ENCODE measurements at regions not wholly inside any gene's neighbourhood (a gene's known extent, or its start where the extent isn't known, plus 50 kb on each side); places are given as distances from the start of the nearest gene placed in this dataset.

GRCh38 chr16:75919664-75920063 is 193.4 kb upstream of the CPHXL start:
- Histone ChIP-seq H3K4me3 (no peak overlapping the region), H3K27me3 (no peaks in the 10 kb centered on the region), H3K9me3 (no peaks in the 10 kb centered on the region), H3K27ac (no peak overlapping the region), H3K36me3 (no peaks in the 10 kb centered on the region), H3K4me1 (no peaks in the 10 kb centered on the region)
- intact Hi-C loops (cut with DNase I) = no loop called here
- no peak for DNase-seq (ENCODE audit: extremely low spot score in 2 of 2)
- TF ChIP-seq POLR2A (IDR thresholded peaks at IDR 0.05) (no peak), CTCF (IDR thresholded peaks at IDR 0.05) (no peak), POLR2AphosphoS5 (IDR thresholded peaks at IDR 0.05; ENCODE audit: insufficient read depth in 1 of 2, low read depth in 1 of 2) (no peak)

GRCh38 chr16:75921281-75921680 is 195.0 kb upstream of the CPHXL start:
- no peaks in the 10 kb centered on the region for H3K36me3 ChIP-seq
- no peak for TF ChIP-seq POLR2A (IDR thresholded peaks at IDR 0.05)
- no peak for TF ChIP-seq CTCF (IDR thresholded peaks at IDR 0.05)
- no peak for TF ChIP-seq POLR2AphosphoS5 (IDR thresholded peaks at IDR 0.05; ENCODE audit: insufficient read depth in 1 of 2, low read depth in 1 of 2)
- intact Hi-C loops (cut with DNase I) = no loop called here

GRCh38 chr16:75922250-75922649 is 196.0 kb upstream of the CPHXL start:
- Histone ChIP-seq H3K4me1 (no peaks in the 10 kb centered on the region), H3K36me3 (no peaks in the 10 kb centered on the region), H3K27me3 (no peaks in the 10 kb centered on the region), H3K9me3 (no peaks in the 10 kb centered on the region), H3K4me3 (no peak overlapping the region), H3K27ac (no peak overlapping the region)
- intact Hi-C loops (cut with DNase I) = no loop called here
- TF ChIP-seq POLR2AphosphoS5 (IDR thresholded peaks at IDR 0.05; ENCODE audit: insufficient read depth in 1 of 2, low read depth in 1 of 2) = no peak
- no peak for TF ChIP-seq CTCF (IDR thresholded peaks at IDR 0.05)
- no peak for TF ChIP-seq POLR2A (IDR thresholded peaks at IDR 0.05)
- DNase-seq (ENCODE audit: extremely low spot score in 2 of 2) = no peak

More at GRCh38 chr16:75921281-75921680, 195.0 kb upstream of the CPHXL start:
- no peak for DNase-seq (ENCODE audit: extremely low spot score in 2 of 2)
- Histone ChIP-seq H3K4me1 (no peaks in the 10 kb centered on the region), H3K27ac (no peak overlapping the region), H3K27me3 (no peaks in the 10 kb centered on the region), H3K9me3 (no peaks in the 10 kb centered on the region), H3K4me3 (no peak overlapping the region)

GRCh38 chr16:75924397-75924796 is 198.1 kb upstream of the CPHXL start:
- Histone ChIP-seq H3K4me3 (no peak overlapping the region), H3K9me3 (no peaks in the 10 kb centered on the region), H3K27ac (no peak overlapping the region), H3K27me3 (no peaks in the 10 kb centered on the region), H3K4me1 (no peaks in the 10 kb centered on the region), H3K36me3 (no peaks in the 10 kb centered on the region)
- no peak for DNase-seq (ENCODE audit: extremely low spot score in 2 of 2)
- intact Hi-C loops (cut with DNase I) = no loop called here
- no peak for TF ChIP-seq POLR2AphosphoS5 (IDR thresholded peaks at IDR 0.05; ENCODE audit: insufficient read depth in 1 of 2, low read depth in 1 of 2)
- no peak for TF ChIP-seq CTCF (IDR thresholded peaks at IDR 0.05)
- TF ChIP-seq POLR2A (IDR thresholded peaks at IDR 0.05) = no peak

GRCh38 chr16:75927810-75928209 is 201.5 kb upstream of the CPHXL start:
- DNase-seq (ENCODE audit: extremely low spot score in 2 of 2) = no peak
- Histone ChIP-seq H3K36me3 (no peaks in the 10 kb centered on the region), H3K27me3 (no peaks in the 10 kb centered on the region), H3K9me3 (no peaks in the 10 kb centered on the region), H3K27ac (no peak overlapping the region), H3K4me3 (no peak overlapping the region), H3K4me1 (no peaks in the 10 kb centered on the region)
- intact Hi-C loops (cut with DNase I) = no loop called here
- no peak for TF ChIP-seq CTCF (IDR thresholded peaks at IDR 0.05)
